ENCODE measurements at regions not wholly inside any gene's neighbourhood (a gene's known extent, or its start where the extent isn't known, plus 50 kb on each side); places are given as distances from the start of the nearest gene placed in this dataset.
"Not testable (repeated sequence)": the region's sequence is repeated elsewhere in the genome, so short reads cannot be mapped to it uniquely, and the experiment has no call there.

GRCh38 chrX:38473701-38474100 lies 87.6 kb upstream of the TSPAN7 start:
- no peak for DNase-seq (ENCODE audit: low spot score)

GRCh38 chrX:38474543-38474942 lies 86.8 kb upstream of the TSPAN7 start:
- DNase-seq (ENCODE audit: low spot score) = no peak

- DNase-seq (ENCODE audit: low spot score) = peak; percentile 18
These were observed 79.2 kb upstream of the TSPAN7 start for GRCh38 chrX:38482183-38482582.

DNA sequence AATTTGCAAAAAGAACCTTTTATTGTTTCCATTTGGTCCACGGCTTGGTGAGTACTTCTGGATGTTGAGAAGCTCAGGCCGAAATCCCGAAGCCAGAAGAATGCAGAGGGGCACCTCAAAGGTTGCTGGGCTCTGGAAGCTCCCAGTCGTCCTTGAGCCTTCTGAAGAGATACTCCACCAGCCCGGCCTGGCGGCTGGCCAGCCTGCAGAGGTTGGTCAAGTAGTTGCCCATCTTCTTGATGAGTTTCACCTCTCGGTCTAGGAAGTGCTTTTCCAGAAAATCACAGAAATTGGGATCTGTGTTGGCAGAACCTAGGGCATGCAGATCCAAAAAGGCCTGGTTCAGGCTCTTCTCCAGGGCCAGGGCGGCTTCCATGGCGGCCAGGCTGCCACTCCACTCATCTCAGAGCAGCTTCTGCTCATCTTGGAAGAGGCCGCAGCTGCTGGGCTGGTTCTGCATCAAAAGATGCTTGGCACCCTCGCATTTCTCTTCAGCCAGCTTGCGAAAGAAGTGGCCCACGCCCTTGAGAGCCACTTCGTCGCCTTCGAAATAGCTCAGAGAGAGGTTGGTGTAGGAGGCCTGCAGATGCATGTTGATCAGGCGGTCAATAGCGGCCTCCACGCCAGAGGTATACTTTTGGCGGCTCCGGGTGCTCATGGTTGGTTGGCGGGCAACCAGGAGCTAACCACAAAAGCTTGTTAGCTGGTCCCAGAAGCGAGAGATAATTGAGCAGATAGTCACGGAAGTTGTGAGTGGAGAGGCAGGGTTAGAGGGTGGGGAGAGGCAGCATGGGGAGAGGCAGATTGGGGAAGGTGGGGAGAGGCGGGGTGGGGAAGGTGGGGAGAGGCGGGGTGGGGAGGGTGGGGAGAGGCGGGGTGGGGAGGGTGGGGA lies 76.5 kb upstream of the TSPAN7 start:
- no peak for DNase-seq (ENCODE audit: low spot score)

GRCh38 chrX:38489341-38489740 lies 72.0 kb upstream of the TSPAN7 start:
- DNase-seq (ENCODE audit: low spot score) = no peak

DNA sequence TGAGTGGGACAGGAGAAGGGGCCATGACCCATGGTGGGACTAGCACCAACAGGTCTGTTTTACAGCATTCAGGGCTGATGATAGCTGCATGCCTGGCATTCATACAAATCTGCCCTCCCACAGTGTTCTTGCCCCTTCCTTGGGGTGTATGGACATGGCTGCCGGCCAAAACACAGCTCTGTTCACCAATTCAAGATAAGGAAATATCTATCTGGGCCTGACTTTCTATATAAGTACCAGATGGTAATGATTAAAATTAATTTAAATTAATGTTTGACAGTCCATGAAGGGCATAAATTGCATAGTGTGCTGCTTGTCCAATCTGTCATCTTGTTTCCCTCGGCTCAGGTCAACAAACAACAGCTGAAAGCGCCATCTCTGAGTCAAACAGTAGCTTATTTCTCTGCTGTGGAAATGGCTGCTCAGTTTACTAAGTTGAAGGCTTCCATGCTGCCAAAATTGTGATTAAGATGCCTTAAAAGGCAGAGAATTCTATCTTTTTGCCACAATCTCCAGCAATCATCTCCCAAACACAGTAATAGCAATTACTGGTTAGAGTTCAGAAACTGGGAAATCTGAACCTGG lies 67.0 kb upstream of the TSPAN7 start:
- no peak for DNase-seq (ENCODE audit: low spot score)

DNA sequence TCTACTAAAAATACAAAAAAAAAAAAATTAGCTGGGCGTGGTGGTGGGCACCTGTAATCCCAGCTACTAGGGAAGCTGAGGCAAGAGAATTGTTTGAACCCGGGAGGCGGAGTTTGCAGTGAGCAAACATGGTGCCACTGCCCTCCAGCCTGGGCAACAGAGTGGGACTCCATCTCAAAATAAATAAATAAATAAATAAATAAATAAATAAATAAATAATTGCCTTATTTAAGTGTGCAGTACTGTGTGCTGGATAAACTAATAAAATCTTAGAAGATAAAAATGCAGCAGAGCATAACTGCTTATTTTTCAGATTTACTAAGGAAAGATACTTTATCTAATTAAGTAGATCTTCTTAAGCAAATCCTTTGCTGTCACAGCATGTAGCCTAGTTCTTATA lies 61.7 kb upstream of the TSPAN7 start:
- DNase-seq (ENCODE audit: low spot score) = not testable (repeated sequence)

GRCh38 chrX:38500141-38500540 lies 61.2 kb upstream of the TSPAN7 start:
- no peak for DNase-seq (ENCODE audit: low spot score)

GRCh38 chrX:38500866-38501265 lies 60.5 kb upstream of the TSPAN7 start:
- DNase-seq (ENCODE audit: low spot score) = no peak

- no peak for DNase-seq (ENCODE audit: low spot score)
These were observed 55.8 kb upstream of the TSPAN7 start for GRCh38 chrX:38505583-38505982.
